ENCODE measurements at regions not wholly inside any gene's neighbourhood (a gene's known extent, or its start where the extent isn't known, plus 50 kb on each side); places are given as distances from the start of the nearest gene placed in this dataset.

GRCh38 chr2:226552571-226553285 lies 246.9 kb downstream of the IRS1 start:
- Histone ChIP-seq H3K9me3 (no peaks in the 10 kb centered on the region), H3K4me3 (no peak overlapping the region), H3K4me1 (ENCODE audit: low read depth) (peaks cover 6% of the 10 kb centered on the region), H3K36me3 (ENCODE audit: low read depth) (no peaks in the 10 kb centered on the region)
- intact Hi-C loops (cut with DNase I, micrococcal nuclease): no loop called here
- TF ChIP-seq CTCF (IDR thresholded peaks at IDR 0.05): no peak
- ATAC-seq (peak; percentile 38), DNase-seq (no peak)

- Histone ChIP-seq H3K9me3 (no peaks in the 10 kb centered on the region), H3K4me1 (ENCODE audit: low read depth) (peaks cover 6% of the 10 kb centered on the region), H3K36me3 (ENCODE audit: low read depth) (no peaks in the 10 kb centered on the region), H3K4me3 (no peak overlapping the region)
- intact Hi-C loops (cut with DNase I, micrococcal nuclease): no loop called here
- no peak for TF ChIP-seq CTCF (IDR thresholded peaks at IDR 0.05)
- DNase-seq: no peak
- ATAC-seq: peak; percentile 23
Observed at GRCh38 chr2:226551522-226552250, 247.9 kb downstream of the IRS1 start.

- DNase-seq (no peak), ATAC-seq (peak; percentile 41)
- TF ChIP-seq CTCF (IDR thresholded peaks at IDR 0.05): no peak
- H3K4me3 ChIP-seq: no peak overlapping the region
- peaks cover 6% of the 10 kb centered on the region for H3K4me1 ChIP-seq (ENCODE audit: low read depth)
- no peaks in the 10 kb centered on the region for H3K36me3 ChIP-seq (ENCODE audit: low read depth)
- intact Hi-C loops (cut with DNase I, micrococcal nuclease): no loop called here
- H3K9me3 ChIP-seq: no peaks in the 10 kb centered on the region
Observed at GRCh38 chr2:226550801-226551200, 248.8 kb downstream of the IRS1 start.

GRCh38 chr2:226548732-226549131 lies 250.9 kb downstream of the IRS1 start:
- H3K9me3 ChIP-seq: no peaks in the 10 kb centered on the region
- H3K4me3 ChIP-seq: no peak overlapping the region
- TF ChIP-seq CTCF (IDR thresholded peaks at IDR 0.05): no peak
- no peak for DNase-seq
- no peak for ATAC-seq
- H3K36me3 ChIP-seq (ENCODE audit: low read depth): no peaks in the 10 kb centered on the region
- H3K4me1 ChIP-seq (ENCODE audit: low read depth): peaks cover 6% of the 10 kb centered on the region
- intact Hi-C loops (cut with DNase I, micrococcal nuclease): no loop called here

- no peak for ATAC-seq
- no peak for TF ChIP-seq CTCF (IDR thresholded peaks at IDR 0.05)
- intact Hi-C loops (cut with DNase I, micrococcal nuclease): no loop called here
- Histone ChIP-seq H3K9me3 (no peaks in the 10 kb centered on the region), H3K36me3 (ENCODE audit: low read depth) (no peaks in the 10 kb centered on the region), H3K4me3 (no peak overlapping the region), H3K4me1 (ENCODE audit: low read depth) (no peaks in the 10 kb centered on the region)
- no peak for DNase-seq
Observed at GRCh38 chr2:226544596-226545210, 254.9 kb downstream of the IRS1 start.
